Neural progenitor cell (in vitro differentiated cells): ENCODE measurements at regions not wholly inside any gene's neighbourhood (a gene's known extent, or its start where the extent isn't known, plus 50 kb on each side); places are given as distances from the start of the nearest gene placed in this dataset.

Experiments used
- DNase-seq: peaks from one replicate; pipeline ENCODE4 v3.0.0-alpha.2; 2016; ENCODE audit warnings: low spot score
- H2AFZ ChIP-seq: fragments of 200-600 bp; sonication (generic); replicated peaks from 2 replicates; pipeline ENCODE4 v1.6.1; 2016; ENCODE audit warnings: antibody characterized with exemption
- H3F3A ChIP-seq: fragments of 200-600 bp; sonication (generic); 2 replicates; pipeline ENCODE4 v1.6.1; 2016; ENCODE audit warnings: antibody characterized with exemption, low read depth
- H3K27ac ChIP-seq: fragments of 200-600 bp; sonication (generic); 2 replicates; pipeline ENCODE4 v1.5.1; 2016; ENCODE audit warnings: mild to moderate bottlenecking
- H3K27me3 ChIP-seq: fragments of 200-600 bp; sonication (generic); 2 replicates; pipeline ENCODE4 v1.6.1; 2016; ENCODE audit warnings: mild to moderate bottlenecking, moderate library complexity
- H3K36me3 ChIP-seq: fragments of 200-600 bp; sonication (generic); 2 replicates; pipeline ENCODE4 v1.5.1; 2016
- H3K4me1 ChIP-seq: fragments of 200-600 bp; sonication (generic); 2 replicates; pipeline ENCODE4 v1.6.1; 2016; ENCODE audit warnings: mixed run types
- H3K4me2 ChIP-seq: fragments of 200-600 bp; sonication (generic); 2 replicates; pipeline ENCODE4 v1.6.1; 2016
- H3K4me3 ChIP-seq: fragments of 200-600 bp; sonication (generic); 2 replicates; pipeline ENCODE4 v1.5.1; 2016
- H3K79me2 ChIP-seq: fragments of 200-600 bp; sonication (generic); 2 replicates; pipeline ENCODE4 v1.6.1; 2016; ENCODE audit warnings: low read depth
- H3K9ac ChIP-seq: fragments of 200-600 bp; sonication (generic); 2 replicates; pipeline ENCODE4 v1.6.1; 2016
- H3K9me3 ChIP-seq: fragments of 200-600 bp; sonication (generic); 2 replicates; pipeline ENCODE4 v1.5.1; 2016; ENCODE audit warnings: low read depth
- H4K20me1 ChIP-seq: fragments of 200-600 bp; sonication (generic); 2 replicates; pipeline ENCODE4 v1.6.1; 2016; ENCODE audit warnings: low read depth
- H3K27ac Mint-ChIP-seq: 3 replicates; pipeline ENCODE4 v1.8.0; 2021; ENCODE audit warnings: mixed read lengths
- H3K27me3 Mint-ChIP-seq: 2 replicates; pipeline ENCODE4 v1.8.0; 2022; ENCODE audit warnings: low read depth, mild to moderate bottlenecking, inconsistent platforms, moderate library complexity, mixed read lengths; ENCODE audit not compliant: insufficient read depth
- H3K36me3 Mint-ChIP-seq: 3 replicates; pipeline ENCODE4 v1.8.0; 2021; ENCODE audit warnings: mixed read lengths
- H3K4me1 Mint-ChIP-seq: 3 replicates; pipeline ENCODE4 v1.8.0; 2021; ENCODE audit warnings: mixed read lengths
- H3K4me3 Mint-ChIP-seq: 3 replicates; pipeline ENCODE4 v1.8.0; 2021; ENCODE audit warnings: mild to moderate bottlenecking, moderate library complexity, mixed read lengths
- H3K9me3 Mint-ChIP-seq: 3 replicates; pipeline ENCODE4 v1.8.0; 2020; ENCODE audit warnings: mixed read lengths
- CTCF ChIP-seq: fragments of 200-600 bp; sonication (generic); IDR thresholded peaks from 2 replicates; pipeline ENCODE4 v1.5.1; 2017; ENCODE audit warnings: antibody characterized with exemption, mild to moderate bottlenecking
- EZH2 ChIP-seq: fragments of 200-600 bp; sonication (generic); IDR thresholded peaks from 2 replicates; pipeline ENCODE4 v1.6.1; 2017; ENCODE audit warnings: antibody characterized with exemption, mild to moderate bottlenecking, moderate library complexity
- EZH2phosphoT487 ChIP-seq: fragments of 200-600 bp; sonication (generic); IDR thresholded peaks from 2 replicates; pipeline ENCODE4 v1.6.1; 2017; ENCODE audit warnings: antibody characterized with exemption

- no peaks in the 10 kb centered on the region for H4K20me1 ChIP-seq
- no peak overlapping the region for H3K9ac ChIP-seq
- Mint-ChIP-seq H3K36me3 (no peaks in the 10 kb centered on the region), H3K27me3 (peaks cover 9% of the 10 kb centered on the region), H3K27ac (no peak overlapping the region), H3K9me3 (no peaks in the 10 kb centered on the region), H3K4me3 (no peak overlapping the region), H3K4me1 (peaks cover 17% of the 10 kb centered on the region)
- H3F3A ChIP-seq, result no peaks in the 10 kb centered on the region
- DNase-seq, result peak; percentile 25
- no peak for TF ChIP-seq EZH2
- TF ChIP-seq CTCF, result peak; percentile 24
- no peak for TF ChIP-seq EZH2phosphoT487
- no peak overlapping the region for H3K4me2 ChIP-seq
- no peak overlapping the region for H2AFZ ChIP-seq
- peaks cover 5% of the 10 kb centered on the region for H3K4me1 ChIP-seq
- no peaks in the 10 kb centered on the region for H3K79me2 ChIP-seq
- no peak overlapping the region for H3K4me3 ChIP-seq
- no peak overlapping the region for H3K27ac ChIP-seq
- H3K36me3 ChIP-seq, result no peaks in the 10 kb centered on the region
- H3K9me3 ChIP-seq, result no peaks in the 10 kb centered on the region
- H3K27me3 ChIP-seq, result no peaks in the 10 kb centered on the region
Measured at GRCh38 chr15:79185199-79185598, 94.6 kb upstream of the RASGRF1 start.

- H3F3A ChIP-seq, result no peaks in the 10 kb centered on the region
- H3K79me2 ChIP-seq, result no peaks in the 10 kb centered on the region
- DNase-seq, result peak; percentile 89
- H3K36me3 Mint-ChIP-seq, result no peaks in the 10 kb centered on the region
- peaks cover 12% of the 10 kb centered on the region for H3K4me1 Mint-ChIP-seq
- no peak overlapping the region for H2AFZ ChIP-seq
- H3K9ac ChIP-seq, result no peak overlapping the region
- no peak overlapping the region for H3K27ac ChIP-seq
- no peaks in the 10 kb centered on the region for H3K9me3 ChIP-seq
- H3K36me3 ChIP-seq, result no peaks in the 10 kb centered on the region
- no peaks in the 10 kb centered on the region for H3K9me3 Mint-ChIP-seq
- no peaks in the 10 kb centered on the region for H4K20me1 ChIP-seq
- H3K27me3 ChIP-seq, result no peaks in the 10 kb centered on the region
- H3K4me1 ChIP-seq, result no peaks in the 10 kb centered on the region
- H3K4me3 Mint-ChIP-seq, result no peak overlapping the region
- no peak overlapping the region for H3K27ac Mint-ChIP-seq
- TF ChIP-seq CTCF (peak; percentile 100), EZH2 (no peak), EZH2phosphoT487 (no peak)
- H3K4me3 ChIP-seq, result no peak overlapping the region
- no peak overlapping the region for H3K4me2 ChIP-seq
- peaks cover 9% of the 10 kb centered on the region for H3K27me3 Mint-ChIP-seq
Measured at GRCh38 chr15:79184465-79184892, 93.9 kb upstream of the RASGRF1 start.

GRCh38 chr15:79180318-79180717, 89.7 kb upstream of the RASGRF1 start:
- no peak overlapping the region for H3K27ac Mint-ChIP-seq

More at GRCh38 chr15:79180318-79180717, 89.7 kb upstream of the RASGRF1 start:
- Histone ChIP-seq H4K20me1 (no peaks in the 10 kb centered on the region), H3K36me3 (no peaks in the 10 kb centered on the region), H2AFZ (no peak overlapping the region), H3K27me3 (no peaks in the 10 kb centered on the region), H3K9ac (no peak overlapping the region), H3F3A (no peaks in the 10 kb centered on the region), H3K27ac (no peak overlapping the region), H3K4me1 (peaks cover 4% of the 10 kb centered on the region), H3K4me3 (no peak overlapping the region), H3K4me2 (no peak overlapping the region), H3K79me2 (no peaks in the 10 kb centered on the region), H3K9me3 (no peaks in the 10 kb centered on the region)
- Mint-ChIP-seq H3K9me3 (no peaks in the 10 kb centered on the region), H3K4me1 (peaks cover 19% of the 10 kb centered on the region), H3K36me3 (no peaks in the 10 kb centered on the region), H3K4me3 (no peak overlapping the region), H3K27me3 (peaks cover 10% of the 10 kb centered on the region)
- no peak for DNase-seq
- TF ChIP-seq EZH2 (no peak), CTCF (no peak), EZH2phosphoT487 (no peak)
